Panc1 (cell line): ENCODE measurements at regions not wholly inside any gene's neighbourhood (a gene's known extent, or its start where the extent isn't known, plus 50 kb on each side); places are given as distances from the start of the nearest gene placed in this dataset.

Experiments used
- ATAC-seq: fragments of 200-7000 bp; cut with Tn5 transposase; 2 replicates; pipeline ENCODE4 v1.9.1; 2020; ENCODE audit warnings: mild to moderate bottlenecking, moderate library complexity
- BruUV-seq: library from RNA; stranded (reverse); fragments of 400-500 nt; replicated peaks from 2 replicates; lab custom pipeline; 2021; lab: Mats Ljungman, UMichigan
- CTCF ChIA-PET: fragments of 300-600 bp; sonication (Branson Sonifier 250); formaldehyde crosslinking; loops from one replicate; lab custom pipeline; 2022; ENCODE audit warnings: antibody characterized with exemption; lab: Charles Lee
- POLR2A ChIA-PET: fragments of 300-600 bp; sonication (Branson Sonifier 250); formaldehyde crosslinking; loops from one replicate; lab custom pipeline; 2022; ENCODE audit warnings: antibody characterized with exemption; lab: Charles Lee
- DNase-seq: peaks from one replicate; pipeline ENCODE4 v3.0.0-alpha.2; 2010; ENCODE audit warnings: low read depth, low spot score
- H3K27ac ChIP-seq: 2 replicates; pipeline ENCODE4 v1.5.1; 2011; ENCODE audit warnings: mild to moderate bottlenecking, low read length, inconsistent platforms
- H3K27me3 ChIP-seq: fragments of 200-500 bp; sonication (Bioruptor generic); 2 replicates; pipeline ENCODE4 v1.6.0; 2014; ENCODE audit warnings: low read length, inconsistent platforms; ENCODE audit not compliant: control insufficient read depth, insufficient read depth
- H3K36me3 ChIP-seq: fragments of 200-500 bp; sonication (Bioruptor generic); 2 replicates; pipeline ENCODE4 v1.5.1; 2014; ENCODE audit warnings: inconsistent platforms, mild to moderate bottlenecking, low read length, moderate library complexity; ENCODE audit not compliant: control insufficient read depth, insufficient read depth
- H3K4me1 ChIP-seq: 2 replicates; pipeline ENCODE4 v1.5.1; 2011; ENCODE audit warnings: inconsistent platforms, mild to moderate bottlenecking, low read length, moderate library complexity; ENCODE audit not compliant: control insufficient read depth, insufficient read depth
- H3K4me3 ChIP-seq, 2 experiments: 2 replicates each; pipeline ENCODE4 v1.5.1; 2011 to 2012; ENCODE audit warnings: low read depth in 2 of 2, low read length in 2 of 2, mild to moderate bottlenecking in 2 of 2, inconsistent platforms in 1 of 2, moderate library complexity in 1 of 2
- H3K9me3 ChIP-seq: fragments of 200-500 bp; sonication (Bioruptor generic); 2 replicates; pipeline ENCODE4 v1.5.1; 2014; ENCODE audit warnings: low read depth, mild to moderate bottlenecking, inconsistent platforms, low read length, moderate library complexity; ENCODE audit not compliant: control insufficient read depth, insufficient read depth
- POLR2AphosphoS5 ChIP-seq: IDR thresholded peaks from 2 replicates; pipeline ENCODE4 v1.6.1; 2012; ENCODE audit warnings: mild to moderate bottlenecking, low read depth, low read length, moderate library complexity
- SIN3A ChIP-seq: IDR thresholded peaks from 2 replicates; pipeline ENCODE4 v1.6.1; 2012; ENCODE audit warnings: low read depth, mild to moderate bottlenecking, low read length, moderate library complexity, borderline replicate concordance; ENCODE audit not compliant: insufficient read depth
- TCF7L2 ChIP-seq: IDR thresholded peaks from 2 replicates; pipeline ENCODE4 v1.6.1; 2011; ENCODE audit warnings: mild to moderate bottlenecking, low read depth, low read length, inconsistent platforms
- in situ Hi-C: cut with HindIII; loops from 2 replicates; pipeline ENCODE4 v1.10.0; 2016; ENCODE audit warnings: low sequenced_read_pairs, low pct_unique_long_range_greater_than_20kb
- intact Hi-C: fragments of 100-400 bp; cut with micrococcal nuclease; formaldehyde crosslinking; loops from one replicate; pipeline ENCODE4 v1.10.0; 2022; ENCODE audit not compliant: unreplicated experiment
- TF ChIP-seq, protein P1 (sequence below), 2 experiments: IDR thresholded peaks; 2 replicates each; pipeline ENCODE4 v1.6.1; 2011 to 2012; ENCODE audit warnings: low read depth in 2 of 2, control low read depth in 1 of 2, low read length in 1 of 2, mild to moderate bottlenecking in 1 of 2, moderate library complexity in 1 of 2; ENCODE audit not compliant: insufficient read depth in 1 of 2
- TF ChIP-seq, protein P2 (sequence below): fragments of 450-650 bp; IDR thresholded peaks from 2 replicates; pipeline ENCODE4 v1.5.1; 2017; ENCODE audit warnings: mild to moderate bottlenecking

DNA sequence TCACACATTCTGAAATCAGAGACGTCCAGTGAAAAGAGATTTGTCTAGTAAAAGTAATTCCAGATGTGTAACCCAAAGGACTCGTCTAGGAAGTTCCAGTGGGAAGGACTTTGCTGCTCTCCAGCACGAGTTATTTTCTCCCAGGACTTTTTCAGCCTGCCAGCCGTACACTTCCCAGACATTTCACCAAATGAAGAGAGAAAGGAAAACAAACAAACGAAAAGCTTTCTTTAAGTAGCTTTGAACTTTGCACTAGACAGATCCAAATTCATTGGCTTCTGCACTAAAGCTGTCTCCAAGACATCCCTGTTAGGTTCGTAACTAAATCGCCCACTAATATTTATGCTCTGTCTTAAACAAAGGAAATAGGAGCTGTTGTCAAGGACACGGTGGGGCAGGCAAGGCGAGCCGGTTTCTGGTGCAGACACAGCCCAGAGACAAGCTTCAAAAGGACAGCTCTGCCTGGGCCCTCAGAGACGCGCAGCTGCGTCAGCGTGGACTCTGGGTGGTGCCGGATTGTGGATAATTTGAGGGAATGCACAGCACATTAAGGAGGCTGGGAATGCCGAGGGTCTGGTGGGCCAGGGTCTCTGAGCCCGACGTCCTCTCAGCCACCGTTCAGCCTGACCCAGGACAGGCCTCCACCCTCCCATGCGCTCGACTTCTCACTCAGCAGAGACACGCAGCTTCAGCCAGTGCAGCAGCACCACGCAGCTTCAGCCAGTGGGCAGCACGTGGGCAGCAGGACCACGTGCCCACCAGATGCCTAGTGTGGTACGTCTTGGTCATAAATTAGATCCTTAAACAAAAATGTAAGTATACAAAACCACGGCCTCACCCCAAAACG lies 64.1 kb upstream of the INSIG1 start:
- intact Hi-C loops (no loop called here), in situ Hi-C loops (no loop called here)
- BruUV-seq = no TSS peak
- Histone ChIP-seq H3K4me1 (no peaks in the 10 kb centered on the region), H3K27me3 (no peaks in the 10 kb centered on the region), H3K9me3 (no peaks in the 10 kb centered on the region), H3K4me3 (no peak overlapping the region), H3K27ac (no peak overlapping the region), H3K36me3 (no peaks in the 10 kb centered on the region)
- ATAC-seq = no peak
- DNase-seq = no peak
- ChIA-PET CTCF (no interaction called here), POLR2A (no interaction called here)
- no peak for TF ChIP-seq TCF7L2
- TF ChIP-seq, protein P1, sequence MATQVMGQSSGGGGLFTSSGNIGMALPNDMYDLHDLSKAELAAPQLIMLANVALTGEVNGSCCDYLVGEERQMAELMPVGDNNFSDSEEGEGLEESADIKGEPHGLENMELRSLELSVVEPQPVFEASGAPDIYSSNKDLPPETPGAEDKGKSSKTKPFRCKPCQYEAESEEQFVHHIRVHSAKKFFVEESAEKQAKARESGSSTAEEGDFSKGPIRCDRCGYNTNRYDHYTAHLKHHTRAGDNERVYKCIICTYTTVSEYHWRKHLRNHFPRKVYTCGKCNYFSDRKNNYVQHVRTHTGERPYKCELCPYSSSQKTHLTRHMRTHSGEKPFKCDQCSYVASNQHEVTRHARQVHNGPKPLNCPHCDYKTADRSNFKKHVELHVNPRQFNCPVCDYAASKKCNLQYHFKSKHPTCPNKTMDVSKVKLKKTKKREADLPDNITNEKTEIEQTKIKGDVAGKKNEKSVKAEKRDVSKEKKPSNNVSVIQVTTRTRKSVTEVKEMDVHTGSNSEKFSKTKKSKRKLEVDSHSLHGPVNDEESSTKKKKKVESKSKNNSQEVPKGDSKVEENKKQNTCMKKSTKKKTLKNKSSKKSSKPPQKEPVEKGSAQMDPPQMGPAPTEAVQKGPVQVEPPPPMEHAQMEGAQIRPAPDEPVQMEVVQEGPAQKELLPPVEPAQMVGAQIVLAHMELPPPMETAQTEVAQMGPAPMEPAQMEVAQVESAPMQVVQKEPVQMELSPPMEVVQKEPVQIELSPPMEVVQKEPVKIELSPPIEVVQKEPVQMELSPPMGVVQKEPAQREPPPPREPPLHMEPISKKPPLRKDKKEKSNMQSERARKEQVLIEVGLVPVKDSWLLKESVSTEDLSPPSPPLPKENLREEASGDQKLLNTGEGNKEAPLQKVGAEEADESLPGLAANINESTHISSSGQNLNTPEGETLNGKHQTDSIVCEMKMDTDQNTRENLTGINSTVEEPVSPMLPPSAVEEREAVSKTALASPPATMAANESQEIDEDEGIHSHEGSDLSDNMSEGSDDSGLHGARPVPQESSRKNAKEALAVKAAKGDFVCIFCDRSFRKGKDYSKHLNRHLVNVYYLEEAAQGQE (IDR thresholded peaks at IDR 0.05; ENCODE audit: insufficient read depth in 1 of 2, low read depth in 2 of 2, low read length in 1 of 2) = no peak
- TF ChIP-seq, protein P2, sequence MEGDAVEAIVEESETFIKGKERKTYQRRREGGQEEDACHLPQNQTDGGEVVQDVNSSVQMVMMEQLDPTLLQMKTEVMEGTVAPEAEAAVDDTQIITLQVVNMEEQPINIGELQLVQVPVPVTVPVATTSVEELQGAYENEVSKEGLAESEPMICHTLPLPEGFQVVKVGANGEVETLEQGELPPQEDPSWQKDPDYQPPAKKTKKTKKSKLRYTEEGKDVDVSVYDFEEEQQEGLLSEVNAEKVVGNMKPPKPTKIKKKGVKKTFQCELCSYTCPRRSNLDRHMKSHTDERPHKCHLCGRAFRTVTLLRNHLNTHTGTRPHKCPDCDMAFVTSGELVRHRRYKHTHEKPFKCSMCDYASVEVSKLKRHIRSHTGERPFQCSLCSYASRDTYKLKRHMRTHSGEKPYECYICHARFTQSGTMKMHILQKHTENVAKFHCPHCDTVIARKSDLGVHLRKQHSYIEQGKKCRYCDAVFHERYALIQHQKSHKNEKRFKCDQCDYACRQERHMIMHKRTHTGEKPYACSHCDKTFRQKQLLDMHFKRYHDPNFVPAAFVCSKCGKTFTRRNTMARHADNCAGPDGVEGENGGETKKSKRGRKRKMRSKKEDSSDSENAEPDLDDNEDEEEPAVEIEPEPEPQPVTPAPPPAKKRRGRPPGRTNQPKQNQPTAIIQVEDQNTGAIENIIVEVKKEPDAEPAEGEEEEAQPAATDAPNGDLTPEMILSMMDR = no peak
- no peak for TF ChIP-seq POLR2AphosphoS5
- TF ChIP-seq SIN3A = no peak

DNA sequence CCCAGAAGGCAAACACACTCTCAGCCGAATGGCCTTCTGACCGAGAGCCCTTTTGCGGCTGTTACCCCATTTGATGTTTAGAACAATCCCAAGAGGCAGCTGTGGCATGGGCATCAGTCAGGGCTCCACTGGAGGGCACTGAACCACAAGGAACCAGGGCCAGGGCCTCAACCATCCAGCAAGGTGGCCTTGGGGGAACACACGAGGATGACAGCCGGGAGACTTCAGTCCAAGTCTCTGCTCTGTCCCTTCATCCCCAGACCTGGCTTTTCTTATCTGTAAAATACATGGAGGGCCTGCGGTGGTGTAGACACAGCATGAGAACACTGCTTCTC lies 63.6 kb upstream of the INSIG1 start:
- DNase-seq = no peak
- Histone ChIP-seq H3K36me3 (no peaks in the 10 kb centered on the region), H3K27ac (no peak overlapping the region), H3K4me3 (no peak overlapping the region), H3K4me1 (no peaks in the 10 kb centered on the region), H3K27me3 (no peaks in the 10 kb centered on the region), H3K9me3 (no peaks in the 10 kb centered on the region)
- TF ChIP-seq TCF7L2 (no peak), SIN3A (no peak), POLR2AphosphoS5 (no peak)
- TF ChIP-seq, protein P1 (IDR thresholded peaks at IDR 0.05; ENCODE audit: insufficient read depth in 1 of 2, low read depth in 2 of 2, low read length in 1 of 2) = no peak
- TF ChIP-seq, protein P2 = no peak
- peak; percentile 61; the same call in 1 of the 2 replicates for ATAC-seq
- in situ Hi-C loops (no loop called here), intact Hi-C loops (no loop called here)
- no TSS peak for BruUV-seq
- POLR2A ChIA-PET = no interaction called here
- CTCF ChIA-PET = no interaction called here
